PC-9 (cell line): ENCODE measurements at regions not wholly inside any gene's neighbourhood (a gene's known extent, or its start where the extent isn't known, plus 50 kb on each side); places are given as distances from the start of the nearest gene placed in this dataset.

ENCODE experiments used
- CTCF ChIP-seq: fragments of 200-600 bp; sonication (generic); conservative IDR thresholded peaks from 2 replicates; pipeline ENCODE4 v1.6.1; 2017; ENCODE audit warnings: mixed run types, antibody characterized with exemption, mild to moderate bottlenecking, moderate library complexity
- EZH2 ChIP-seq: fragments of 200-600 bp; sonication (generic); IDR thresholded peaks from 2 replicates; pipeline ENCODE4 v1.8.0; 2017; ENCODE audit warnings: antibody characterized with exemption, low read depth

GRCh38 chr12:96143827-96144565, 50.2 kb upstream of the ELK3 start:
- TF ChIP-seq CTCF: no peak
- no peak for TF ChIP-seq EZH2
